ENCODE measurements at regions not wholly inside any gene's neighbourhood (a gene's known extent, or its start where the extent isn't known, plus 50 kb on each side); places are given as distances from the start of the nearest gene placed in this dataset.

DNA sequence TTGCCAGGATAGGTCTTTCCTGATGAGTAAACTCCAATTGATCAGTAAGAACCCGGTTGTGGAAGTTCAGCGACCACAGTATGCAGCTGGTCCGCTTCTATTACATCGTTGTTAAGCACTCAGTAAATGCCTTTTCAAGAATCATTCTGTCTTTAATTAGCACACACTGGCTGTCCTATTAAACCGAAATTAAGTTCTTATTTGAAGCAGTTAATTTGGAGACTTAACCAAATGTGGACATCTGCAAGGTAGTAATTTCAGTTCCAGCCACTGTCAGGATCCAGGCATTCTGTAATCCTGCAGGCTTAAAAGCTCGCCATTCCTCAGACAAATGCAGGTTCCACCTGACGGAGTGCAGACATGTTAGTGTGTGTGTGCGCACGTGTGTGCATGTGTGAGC lies 254.6 kb downstream of the IRX2 start:
- no peaks in the 10 kb centered on the region for H3K36me3 ChIP-seq (replicated peaks in 1 of 2; ENCODE audit: insufficient read depth in 1 of 2, low read depth in 2 of 2)
- intact Hi-C loops (cut with DNase I) = no loop called here
- 51 to 60% methylated on average over 9 of the region's 9 CpGs for WGBS, 2 donors
- no peak overlapping the region for H3K4me3 ChIP-seq
- H3K27me3 ChIP-seq = no peaks in the 10 kb centered on the region
- DNase-seq = no peak
- TF ChIP-seq, protein P1, sequence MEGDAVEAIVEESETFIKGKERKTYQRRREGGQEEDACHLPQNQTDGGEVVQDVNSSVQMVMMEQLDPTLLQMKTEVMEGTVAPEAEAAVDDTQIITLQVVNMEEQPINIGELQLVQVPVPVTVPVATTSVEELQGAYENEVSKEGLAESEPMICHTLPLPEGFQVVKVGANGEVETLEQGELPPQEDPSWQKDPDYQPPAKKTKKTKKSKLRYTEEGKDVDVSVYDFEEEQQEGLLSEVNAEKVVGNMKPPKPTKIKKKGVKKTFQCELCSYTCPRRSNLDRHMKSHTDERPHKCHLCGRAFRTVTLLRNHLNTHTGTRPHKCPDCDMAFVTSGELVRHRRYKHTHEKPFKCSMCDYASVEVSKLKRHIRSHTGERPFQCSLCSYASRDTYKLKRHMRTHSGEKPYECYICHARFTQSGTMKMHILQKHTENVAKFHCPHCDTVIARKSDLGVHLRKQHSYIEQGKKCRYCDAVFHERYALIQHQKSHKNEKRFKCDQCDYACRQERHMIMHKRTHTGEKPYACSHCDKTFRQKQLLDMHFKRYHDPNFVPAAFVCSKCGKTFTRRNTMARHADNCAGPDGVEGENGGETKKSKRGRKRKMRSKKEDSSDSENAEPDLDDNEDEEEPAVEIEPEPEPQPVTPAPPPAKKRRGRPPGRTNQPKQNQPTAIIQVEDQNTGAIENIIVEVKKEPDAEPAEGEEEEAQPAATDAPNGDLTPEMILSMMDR (IDR thresholded peaks at IDR 0.05) = no peak
- ATAC-seq = no peak
- no peak overlapping the region for H3K27ac ChIP-seq
- no peaks in the 10 kb centered on the region for H3K4me1 ChIP-seq
- no peaks in the 10 kb centered on the region for H3K9me3 ChIP-seq

DNA sequence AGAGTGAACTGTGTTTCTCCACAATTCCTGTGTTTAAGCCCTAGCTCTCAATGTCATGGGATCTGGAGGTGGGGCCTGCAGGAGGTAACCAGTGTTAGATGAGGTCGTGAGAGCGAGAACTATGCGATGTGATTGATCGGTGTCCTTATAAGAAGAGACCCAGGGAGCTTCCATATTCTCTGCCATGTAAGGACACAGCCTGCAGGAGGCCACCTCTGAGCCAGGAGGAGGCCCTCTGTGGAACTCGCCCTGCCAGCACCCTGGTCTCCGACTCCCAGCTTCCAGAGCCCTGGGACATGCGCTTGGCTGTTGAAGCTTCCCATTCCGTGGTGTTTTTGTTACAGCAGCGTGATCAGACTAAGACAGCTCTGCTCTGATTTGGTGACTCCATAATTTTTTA lies 255.4 kb downstream of the IRX2 start:
- H3K27me3 ChIP-seq = no peaks in the 10 kb centered on the region
- H3K36me3 ChIP-seq (replicated peaks in 1 of 2; ENCODE audit: insufficient read depth in 1 of 2, low read depth in 2 of 2) = no peaks in the 10 kb centered on the region
- intact Hi-C loops (cut with DNase I) = no loop called here
- WGBS, 2 donors = 84 to 89% methylated on average over 9 of the region's 9 CpGs
- H3K9me3 ChIP-seq = no peaks in the 10 kb centered on the region
- TF ChIP-seq, protein P1 (IDR thresholded peaks at IDR 0.05) = no peak
- no peak for TF ChIP-seq POLR2A (IDR thresholded peaks at IDR 0.05)
- H3K4me3 ChIP-seq = no peak overlapping the region
- DNase-seq (no peak), ATAC-seq (no peak)
- H3K27ac ChIP-seq = no peak overlapping the region
- H3K4me1 ChIP-seq = no peaks in the 10 kb centered on the region

DNA sequence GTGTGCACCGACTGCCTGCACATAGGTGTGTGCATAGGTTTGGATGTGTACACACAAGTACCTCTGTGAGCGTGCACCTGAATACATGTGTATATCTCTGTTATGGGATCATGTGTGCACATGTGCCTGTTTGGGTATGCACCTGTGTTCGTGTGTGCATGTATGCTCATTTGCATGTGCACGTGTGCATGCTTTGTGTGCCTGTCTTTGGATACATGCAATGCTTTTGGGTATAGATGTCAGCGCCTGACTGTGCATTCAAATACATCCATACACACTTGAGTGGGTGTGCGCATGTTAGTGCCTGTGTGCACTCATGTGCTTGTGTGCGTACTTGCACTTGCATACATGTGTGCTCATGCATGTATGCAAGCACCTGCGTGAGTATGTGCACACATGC lies 258.1 kb downstream of the IRX2 start:
- WGBS, 2 donors = 79 to 87% methylated on average over 7 to 8 of the region's 8 CpGs
- intact Hi-C loops (cut with DNase I) = no loop called here
- Histone ChIP-seq H3K4me3 (no peak overlapping the region), H3K27ac (no peak overlapping the region), H3K9me3 (no peaks in the 10 kb centered on the region), H3K36me3 (replicated peaks in 1 of 2; ENCODE audit: insufficient read depth in 1 of 2, low read depth in 2 of 2) (no peaks in the 10 kb centered on the region), H3K27me3 (no peaks in the 10 kb centered on the region), H3K4me1 (no peaks in the 10 kb centered on the region)
- TF ChIP-seq, protein P1 (IDR thresholded peaks at IDR 0.05) = no peak
- no peak for TF ChIP-seq POLR2A (IDR thresholded peaks at IDR 0.05)
- DNase-seq (no peak), ATAC-seq (no peak)

DNA sequence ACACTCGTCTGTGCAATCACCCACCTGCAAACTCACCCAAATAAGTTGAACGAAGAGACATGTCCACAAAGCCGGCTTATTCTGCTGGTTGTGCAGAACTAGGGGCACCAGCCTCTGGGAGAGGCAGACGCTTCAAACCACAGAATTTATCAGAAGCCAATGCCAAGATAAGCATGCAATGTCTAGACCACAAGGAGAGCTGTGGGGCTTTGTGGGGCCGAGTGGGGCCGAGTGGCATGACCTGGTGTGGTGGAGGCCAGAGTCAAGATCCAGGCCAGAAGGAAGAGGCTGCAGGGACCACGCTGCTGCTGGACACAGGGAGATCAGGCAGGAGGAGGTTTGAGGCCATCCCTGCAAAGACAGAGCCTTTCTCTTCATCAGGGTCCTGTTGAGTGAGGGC lies 259.0 kb downstream of the IRX2 start:
- ATAC-seq (no peak), DNase-seq (no peak)
- H3K27ac ChIP-seq = no peak overlapping the region
- WGBS, 2 donors = 27 to 37% methylated on average over 7 of the region's 7 CpGs
- H3K9me3 ChIP-seq = no peaks in the 10 kb centered on the region
- TF ChIP-seq, protein P1 (IDR thresholded peaks at IDR 0.05) = no peak
- no peak for TF ChIP-seq POLR2A (IDR thresholded peaks at IDR 0.05)
- H3K27me3 ChIP-seq = no peaks in the 10 kb centered on the region
- H3K36me3 ChIP-seq (replicated peaks in 1 of 2; ENCODE audit: insufficient read depth in 1 of 2, low read depth in 2 of 2) = no peaks in the 10 kb centered on the region
- intact Hi-C loops (cut with DNase I) = no loop called here
- H3K4me1 ChIP-seq = no peaks in the 10 kb centered on the region
- H3K4me3 ChIP-seq = no peak overlapping the region

DNA sequence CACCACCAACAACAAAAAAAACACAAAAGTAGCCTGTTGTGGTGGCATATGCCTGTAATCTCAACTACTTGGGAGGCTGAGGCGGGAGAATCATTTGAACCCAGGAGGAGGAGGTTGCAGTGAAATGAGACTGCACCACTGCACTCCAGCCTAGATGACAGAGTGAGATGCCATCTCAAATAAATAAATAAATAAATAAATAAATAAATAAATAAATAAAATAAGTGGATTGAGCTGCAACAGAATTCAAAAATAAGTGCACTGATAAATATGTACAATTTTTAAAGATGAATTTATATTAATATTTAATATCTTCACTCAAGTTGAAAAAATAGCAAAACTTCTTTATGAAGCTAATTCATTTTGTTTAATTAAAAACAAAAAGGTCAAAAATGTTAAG lies 259.6 kb downstream of the IRX2 start:
- WGBS, 2 donors = 94 to 100% methylated on average over 1 of the region's 1 CpG
- DNase-seq = no peak
- Histone ChIP-seq H3K4me3 (no peak overlapping the region), H3K4me1 (no peaks in the 10 kb centered on the region), H3K27me3 (no peaks in the 10 kb centered on the region), H3K27ac (no peak overlapping the region), H3K36me3 (replicated peaks in 1 of 2; ENCODE audit: insufficient read depth in 1 of 2, low read depth in 2 of 2) (no peaks in the 10 kb centered on the region), H3K9me3 (no peaks in the 10 kb centered on the region)
- no peak for ATAC-seq
- no peak for TF ChIP-seq POLR2A (IDR thresholded peaks at IDR 0.05)
- TF ChIP-seq, protein P1 (IDR thresholded peaks at IDR 0.05) = no peak
- intact Hi-C loops (cut with DNase I) = no loop called here

Data from body of pancreas (tissue), 4 donors.